ENCODE measurements at regions not wholly inside any gene's neighbourhood (a gene's known extent, or its start where the extent isn't known, plus 50 kb on each side); places are given as distances from the start of the nearest gene placed in this dataset.
"Not testable (repeated sequence)": the region's sequence is repeated elsewhere in the genome, so short reads cannot be mapped to it uniquely, and the experiment has no call there.

GRCh38 chr9:119870251-119870650 is 501.0 kb upstream of the BRINP1 start:
- CTCF ChIA-PET; H3K4me1 Mint-ChIP-seq (ENCODE audit: low read depth); ATAC-seq; H3K4me3 Mint-ChIP-seq; H3K27ac Mint-ChIP-seq; H3K36me3 Mint-ChIP-seq (ENCODE audit: low read depth); H3K27me3 Mint-ChIP-seq (ENCODE audit: low read depth); DNase-seq; H3K9me3 Mint-ChIP-seq (ENCODE audit: insufficient read depth); POLR2A ChIA-PET: not testable (repeated sequence)

GRCh38 chr9:119868694-119869093 is 499.5 kb upstream of the BRINP1 start:
- no peak overlapping the region for H3K4me3 Mint-ChIP-seq
- POLR2A ChIA-PET: no interaction called here
- H3K36me3 Mint-ChIP-seq (ENCODE audit: low read depth): no peaks in the 10 kb centered on the region
- CTCF ChIA-PET: no interaction called here
- no peaks in the 10 kb centered on the region for H3K9me3 Mint-ChIP-seq (ENCODE audit: insufficient read depth)
- H3K27ac Mint-ChIP-seq: no peak overlapping the region
- no peaks in the 10 kb centered on the region for H3K4me1 Mint-ChIP-seq (ENCODE audit: low read depth)
- DNase-seq (no peak), ATAC-seq (no peak)
- H3K27me3 Mint-ChIP-seq (ENCODE audit: low read depth): no peaks in the 10 kb centered on the region

GRCh38 chr9:119861842-119862241 is 492.6 kb upstream of the BRINP1 start:
- no peaks in the 10 kb centered on the region for H3K27me3 Mint-ChIP-seq (ENCODE audit: low read depth)
- CTCF ChIA-PET: no interaction called here
- H3K4me1 Mint-ChIP-seq (ENCODE audit: low read depth): no peaks in the 10 kb centered on the region
- POLR2A ChIA-PET: no interaction called here
- no peak overlapping the region for H3K27ac Mint-ChIP-seq
- H3K9me3 Mint-ChIP-seq (ENCODE audit: insufficient read depth): no peaks in the 10 kb centered on the region
- ATAC-seq: no peak
- no peak overlapping the region for H3K4me3 Mint-ChIP-seq
- no peaks in the 10 kb centered on the region for H3K36me3 Mint-ChIP-seq (ENCODE audit: low read depth)
- DNase-seq: no peak

GRCh38 chr9:119859128-119859527 is 489.9 kb upstream of the BRINP1 start:
- H3K27ac Mint-ChIP-seq: no peak overlapping the region
- no peaks in the 10 kb centered on the region for H3K9me3 Mint-ChIP-seq (ENCODE audit: insufficient read depth)
- CTCF ChIA-PET: no interaction called here
- no peaks in the 10 kb centered on the region for H3K36me3 Mint-ChIP-seq (ENCODE audit: low read depth)
- no peak overlapping the region for H3K4me3 Mint-ChIP-seq
- DNase-seq: no peak
- POLR2A ChIA-PET: no interaction called here
- no peaks in the 10 kb centered on the region for H3K4me1 Mint-ChIP-seq (ENCODE audit: low read depth)
- no peak for ATAC-seq
- no peaks in the 10 kb centered on the region for H3K27me3 Mint-ChIP-seq (ENCODE audit: low read depth)

GRCh38 chr9:119853126-119853525 is 483.9 kb upstream of the BRINP1 start:
- CTCF ChIA-PET: no interaction called here
- H3K27me3 Mint-ChIP-seq (ENCODE audit: low read depth): no peaks in the 10 kb centered on the region
- DNase-seq (no peak), ATAC-seq (no peak)
- POLR2A ChIA-PET: no interaction called here
- H3K36me3 Mint-ChIP-seq (ENCODE audit: low read depth): no peaks in the 10 kb centered on the region
- no peaks in the 10 kb centered on the region for H3K4me1 Mint-ChIP-seq (ENCODE audit: low read depth)
- H3K9me3 Mint-ChIP-seq (ENCODE audit: insufficient read depth): no peaks in the 10 kb centered on the region
- H3K4me3 Mint-ChIP-seq: no peak overlapping the region
- H3K27ac Mint-ChIP-seq: no peak overlapping the region

- ChIA-PET CTCF (no interaction called here), POLR2A (no interaction called here)
- Mint-ChIP-seq H3K36me3 (ENCODE audit: low read depth) (no peaks in the 10 kb centered on the region), H3K27me3 (ENCODE audit: low read depth) (no peaks in the 10 kb centered on the region), H3K4me1 (ENCODE audit: low read depth) (no peaks in the 10 kb centered on the region), H3K4me3 (no peak overlapping the region), H3K9me3 (ENCODE audit: insufficient read depth) (no peaks in the 10 kb centered on the region), H3K27ac (no peak overlapping the region)
- ATAC-seq (no peak), DNase-seq (no peak)
These were observed 483.2 kb upstream of the BRINP1 start for GRCh38 chr9:119852390-119852789.

GRCh38 chr9:119844431-119844830 is 475.2 kb upstream of the BRINP1 start:
- no peaks in the 10 kb centered on the region for H3K27me3 Mint-ChIP-seq (ENCODE audit: low read depth)
- no peak overlapping the region for H3K27ac Mint-ChIP-seq
- H3K36me3 Mint-ChIP-seq (ENCODE audit: low read depth): no peaks in the 10 kb centered on the region
- H3K4me3 Mint-ChIP-seq: no peak overlapping the region
- no peaks in the 10 kb centered on the region for H3K9me3 Mint-ChIP-seq (ENCODE audit: insufficient read depth)
- no peaks in the 10 kb centered on the region for H3K4me1 Mint-ChIP-seq (ENCODE audit: low read depth)
- ATAC-seq (no peak), DNase-seq (no peak)
- ChIA-PET POLR2A (no interaction called here), CTCF (no interaction called here)

GRCh38 chr9:119841016-119841415 is 471.8 kb upstream of the BRINP1 start:
- Mint-ChIP-seq H3K27ac (no peak overlapping the region), H3K4me3 (no peak overlapping the region), H3K27me3 (ENCODE audit: low read depth) (no peaks in the 10 kb centered on the region), H3K9me3 (ENCODE audit: insufficient read depth) (no peaks in the 10 kb centered on the region), H3K36me3 (ENCODE audit: low read depth) (no peaks in the 10 kb centered on the region), H3K4me1 (ENCODE audit: low read depth) (no peaks in the 10 kb centered on the region)
- POLR2A ChIA-PET: no interaction called here
- DNase-seq (no peak), ATAC-seq (no peak)
- CTCF ChIA-PET: no interaction called here

- POLR2A ChIA-PET: no interaction called here
- no peaks in the 10 kb centered on the region for H3K9me3 Mint-ChIP-seq (ENCODE audit: insufficient read depth)
- no peaks in the 10 kb centered on the region for H3K36me3 Mint-ChIP-seq (ENCODE audit: low read depth)
- ATAC-seq (no peak), DNase-seq (no peak)
- CTCF ChIA-PET: no interaction called here
- H3K4me3 Mint-ChIP-seq: no peak overlapping the region
- no peak overlapping the region for H3K27ac Mint-ChIP-seq
- no peaks in the 10 kb centered on the region for H3K4me1 Mint-ChIP-seq (ENCODE audit: low read depth)
- H3K27me3 Mint-ChIP-seq (ENCODE audit: low read depth): no peaks in the 10 kb centered on the region
These were observed 470.7 kb upstream of the BRINP1 start for GRCh38 chr9:119839888-119840287.

GRCh38 chr9:119838210-119838609 is 469.0 kb upstream of the BRINP1 start:
- POLR2A ChIA-PET: no interaction called here
- H3K27me3 Mint-ChIP-seq (ENCODE audit: low read depth): no peaks in the 10 kb centered on the region
- no peaks in the 10 kb centered on the region for H3K36me3 Mint-ChIP-seq (ENCODE audit: low read depth)
- ATAC-seq: no peak
- H3K4me1 Mint-ChIP-seq (ENCODE audit: low read depth): no peaks in the 10 kb centered on the region
- H3K27ac Mint-ChIP-seq: no peak overlapping the region
- H3K4me3 Mint-ChIP-seq: no peak overlapping the region
- CTCF ChIA-PET: no interaction called here
- DNase-seq: no peak
- no peaks in the 10 kb centered on the region for H3K9me3 Mint-ChIP-seq (ENCODE audit: insufficient read depth)

GRCh38 chr9:119836036-119836435 is 466.8 kb upstream of the BRINP1 start:
- ChIA-PET CTCF (no interaction called here), POLR2A (no interaction called here)
- H3K36me3 Mint-ChIP-seq (ENCODE audit: low read depth): no peaks in the 10 kb centered on the region
- no peak overlapping the region for H3K27ac Mint-ChIP-seq
- H3K4me1 Mint-ChIP-seq (ENCODE audit: low read depth): no peaks in the 10 kb centered on the region
- no peaks in the 10 kb centered on the region for H3K9me3 Mint-ChIP-seq (ENCODE audit: insufficient read depth)
- no peaks in the 10 kb centered on the region for H3K27me3 Mint-ChIP-seq (ENCODE audit: low read depth)
- no peak overlapping the region for H3K4me3 Mint-ChIP-seq
- ATAC-seq: no peak
- DNase-seq: no peak

- no peak overlapping the region for H3K27ac Mint-ChIP-seq
- POLR2A ChIA-PET: no interaction called here
- DNase-seq (no peak), ATAC-seq (no peak)
- CTCF ChIA-PET: no interaction called here
- H3K9me3 Mint-ChIP-seq (ENCODE audit: insufficient read depth): no peaks in the 10 kb centered on the region
- H3K36me3 Mint-ChIP-seq (ENCODE audit: low read depth): no peaks in the 10 kb centered on the region
- H3K27me3 Mint-ChIP-seq (ENCODE audit: low read depth): no peaks in the 10 kb centered on the region
- no peak overlapping the region for H3K4me3 Mint-ChIP-seq
- no peaks in the 10 kb centered on the region for H3K4me1 Mint-ChIP-seq (ENCODE audit: low read depth)
These were observed 464.9 kb upstream of the BRINP1 start for GRCh38 chr9:119834064-119834620.

GRCh38 chr9:119831309-119831708 is 462.1 kb upstream of the BRINP1 start:
- H3K27ac Mint-ChIP-seq: no peak overlapping the region
- ATAC-seq (no peak), DNase-seq (no peak)
- H3K4me1 Mint-ChIP-seq (ENCODE audit: low read depth): no peaks in the 10 kb centered on the region
- no peak overlapping the region for H3K4me3 Mint-ChIP-seq
- H3K27me3 Mint-ChIP-seq (ENCODE audit: low read depth): no peaks in the 10 kb centered on the region
- CTCF ChIA-PET: no interaction called here
- no peaks in the 10 kb centered on the region for H3K9me3 Mint-ChIP-seq (ENCODE audit: insufficient read depth)
- POLR2A ChIA-PET: no interaction called here
- H3K36me3 Mint-ChIP-seq (ENCODE audit: low read depth): no peaks in the 10 kb centered on the region

Measured in activated CD8-positive, alpha-beta T cell treated with anti-CD3 and anti-CD28 coated beads, Interleukin-2, amount 10 ng/mL, durations not matched to agents 7 days and 5 days (primary cell).